Thyroid gland (tissue), 4 donors: ENCODE measurements at regions not wholly inside any gene's neighbourhood (a gene's known extent, or its start where the extent isn't known, plus 50 kb on each side); places are given as distances from the start of the nearest gene placed in this dataset.
"Not testable (repeated sequence)": the region's sequence is repeated elsewhere in the genome, so short reads cannot be mapped to it uniquely, and the experiment has no call there.

Experiments
- CTCF ChIP-seq, 6 experiments: fragments of 200-600 bp in 3 of 6; fragments of 450-650 bp in 3 of 6; sonication (generic) in 3 of 6; IDR thresholded peaks; one replicate each; pipeline ENCODE4 v1.5.1; 2016 to 2019; ENCODE audit warnings: antibody characterized with exemption in 6 of 6, mild to moderate bottlenecking in 2 of 6, inconsistent platforms in 1 of 6, moderate library complexity in 1 of 6
- POLR2A ChIP-seq, 2 donors: fragments of 450-650 bp; IDR thresholded peaks; one replicate each; pipeline ENCODE4 v1.6.1; 2017; ENCODE audit warnings: antibody characterized with exemption in 2 of 2, mild to moderate bottlenecking in 2 of 2, moderate library complexity in 1 of 2

- not testable (repeated sequence) for TF ChIP-seq CTCF, POLR2A (IDR thresholded peaks at IDR 0.05)
These were observed 95.2 kb upstream of the LRPAP1 start for GRCh38 chr4:3627456-3627855.
